ENCODE measurements at regions not wholly inside any gene's neighbourhood (a gene's known extent, or its start where the extent isn't known, plus 50 kb on each side); places are given as distances from the start of the nearest gene placed in this dataset.

DNA sequence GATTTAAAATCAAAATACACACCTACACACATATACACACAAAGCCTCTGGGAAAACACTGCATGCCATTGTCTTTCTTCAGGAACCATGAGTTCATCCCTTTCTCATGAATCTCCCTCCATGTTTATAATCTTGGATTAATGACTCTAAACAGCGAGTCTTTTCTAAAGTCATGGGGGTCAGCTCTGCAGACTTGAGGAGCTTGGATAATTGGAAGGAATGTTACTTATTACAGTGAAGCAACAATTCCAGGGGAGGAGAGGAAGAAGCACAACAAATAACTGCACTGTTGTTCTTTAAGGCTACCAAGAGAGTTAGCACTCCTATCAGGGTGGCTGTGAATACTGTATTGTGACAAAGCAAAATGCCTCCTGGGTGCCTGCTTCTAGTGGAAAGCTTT is 444.7 kb downstream of the ANXA1 start:
- TF ChIP-seq, protein P1, sequence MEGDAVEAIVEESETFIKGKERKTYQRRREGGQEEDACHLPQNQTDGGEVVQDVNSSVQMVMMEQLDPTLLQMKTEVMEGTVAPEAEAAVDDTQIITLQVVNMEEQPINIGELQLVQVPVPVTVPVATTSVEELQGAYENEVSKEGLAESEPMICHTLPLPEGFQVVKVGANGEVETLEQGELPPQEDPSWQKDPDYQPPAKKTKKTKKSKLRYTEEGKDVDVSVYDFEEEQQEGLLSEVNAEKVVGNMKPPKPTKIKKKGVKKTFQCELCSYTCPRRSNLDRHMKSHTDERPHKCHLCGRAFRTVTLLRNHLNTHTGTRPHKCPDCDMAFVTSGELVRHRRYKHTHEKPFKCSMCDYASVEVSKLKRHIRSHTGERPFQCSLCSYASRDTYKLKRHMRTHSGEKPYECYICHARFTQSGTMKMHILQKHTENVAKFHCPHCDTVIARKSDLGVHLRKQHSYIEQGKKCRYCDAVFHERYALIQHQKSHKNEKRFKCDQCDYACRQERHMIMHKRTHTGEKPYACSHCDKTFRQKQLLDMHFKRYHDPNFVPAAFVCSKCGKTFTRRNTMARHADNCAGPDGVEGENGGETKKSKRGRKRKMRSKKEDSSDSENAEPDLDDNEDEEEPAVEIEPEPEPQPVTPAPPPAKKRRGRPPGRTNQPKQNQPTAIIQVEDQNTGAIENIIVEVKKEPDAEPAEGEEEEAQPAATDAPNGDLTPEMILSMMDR (IDR thresholded peaks at IDR 0.05) = no peak
- no peak for TF ChIP-seq EZH2 (IDR thresholded peaks at IDR 0.05; ENCODE audit: borderline replicate concordance, insufficient read depth, low read depth, low read length, poor library complexity, severe bottlenecking)
